ENCODE measurements at regions not wholly inside any gene's neighbourhood (a gene's known extent, or its start where the extent isn't known, plus 50 kb on each side); places are given as distances from the start of the nearest gene placed in this dataset.

GRCh38 chr10:28411136-28411460 is 108.2 kb upstream of the MPP7 start:
- Histone ChIP-seq H3K27me3 (replicated peaks; ENCODE audit: control insufficient read depth, insufficient read depth, low read length) (no peaks in the 10 kb centered on the region), H3K4me1 (no peaks in the 10 kb centered on the region), H3K4me3 (ENCODE audit: low read depth, low read length) (no peak overlapping the region), H3K9me3 (no peaks in the 10 kb centered on the region), H3K36me3 (ENCODE audit: control insufficient read depth, insufficient read depth, low read length) (no peaks in the 10 kb centered on the region)
- intact Hi-C loops (cut with micrococcal nuclease; ENCODE audit: unreplicated experiment), result no loop called here
- Mint-ChIP-seq H3K36me3 (ENCODE audit: insufficient read depth, unreplicated experiment) (no peaks in the 10 kb centered on the region), H3K4me1 (ENCODE audit: low read depth, unreplicated experiment) (peaks cover 17% of the 10 kb centered on the region), H3K9me3 (ENCODE audit: unreplicated experiment) (no peaks in the 10 kb centered on the region), H3K27ac (ENCODE audit: unreplicated experiment) (no peak overlapping the region), H3K4me3 (ENCODE audit: unreplicated experiment) (no peak overlapping the region), H3K27me3 (ENCODE audit: insufficient read depth, unreplicated experiment) (peaks cover 10% of the 10 kb centered on the region)
- no peak for DNase-seq
- CTCF ChIA-PET, result no interaction called here
- no peak for TF ChIP-seq CTCF (IDR thresholded peaks at IDR 0.05; ENCODE audit: insufficient read depth in 1 of 2, low read depth in 1 of 2, low read length in 1 of 2, severe bottlenecking in 1 of 2, unreplicated experiment in 1 of 2)
- POLR2A ChIA-PET, result no interaction called here
- no TSS peak for BruUV-seq (replicated peaks)

- Histone ChIP-seq H3K9me3 (no peaks in the 10 kb centered on the region), H3K27me3 (replicated peaks; ENCODE audit: control insufficient read depth, insufficient read depth, low read length) (no peaks in the 10 kb centered on the region), H3K4me1 (no peaks in the 10 kb centered on the region), H3K36me3 (ENCODE audit: control insufficient read depth, insufficient read depth, low read length) (no peaks in the 10 kb centered on the region), H3K4me3 (ENCODE audit: low read depth, low read length) (no peak overlapping the region)
- Mint-ChIP-seq H3K27me3 (ENCODE audit: insufficient read depth, unreplicated experiment) (peaks cover 10% of the 10 kb centered on the region), H3K4me3 (ENCODE audit: unreplicated experiment) (no peak overlapping the region), H3K9me3 (ENCODE audit: unreplicated experiment) (no peaks in the 10 kb centered on the region), H3K27ac (ENCODE audit: unreplicated experiment) (no peak overlapping the region), H3K4me1 (ENCODE audit: low read depth, unreplicated experiment) (peaks cover 17% of the 10 kb centered on the region), H3K36me3 (ENCODE audit: insufficient read depth, unreplicated experiment) (no peaks in the 10 kb centered on the region)
- peak in 1 of 2 experiments; percentile 23 for DNase-seq
- ChIA-PET POLR2A (interaction anchor here (0.6 kb wide), 1 partner anchor 766 kb away, joined by 4 read pairs; no protein-coding TSS in a partner anchor), CTCF (no interaction called here)
- TF ChIP-seq CTCF (IDR thresholded peaks at IDR 0.05; ENCODE audit: insufficient read depth in 1 of 2, low read depth in 1 of 2, low read length in 1 of 2, severe bottlenecking in 1 of 2, unreplicated experiment in 1 of 2), result no peak
- intact Hi-C loops (cut with micrococcal nuclease; ENCODE audit: unreplicated experiment), result no loop called here
- BruUV-seq (replicated peaks), result no TSS peak
These were observed 108.8 kb upstream of the MPP7 start for GRCh38 chr10:28411648-28412047.

DNA sequence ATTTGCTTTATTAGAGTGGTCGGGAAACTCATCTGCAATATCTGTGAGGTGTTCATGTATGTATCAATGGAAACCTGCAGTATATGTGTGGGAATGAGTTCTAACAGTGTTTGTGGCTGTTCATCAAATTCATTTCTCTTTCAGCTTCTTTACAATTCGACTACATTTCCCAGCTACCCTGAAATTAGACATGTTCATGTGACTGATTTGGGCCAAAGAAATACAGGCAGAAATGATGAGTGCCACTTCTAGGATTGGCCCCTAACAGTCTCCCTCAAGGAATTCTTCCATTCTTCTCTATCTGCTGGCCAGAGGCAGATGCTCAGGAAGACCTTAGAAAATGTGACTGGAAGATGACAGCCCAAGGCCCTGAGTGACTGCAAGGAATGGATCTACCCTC is 114.8 kb upstream of the WAC start:
- ChIA-PET POLR2A (no interaction called here), CTCF (no interaction called here)
- Mint-ChIP-seq H3K9me3 (ENCODE audit: unreplicated experiment) (no peaks in the 10 kb centered on the region), H3K4me1 (ENCODE audit: low read depth, unreplicated experiment) (no peaks in the 10 kb centered on the region), H3K4me3 (ENCODE audit: unreplicated experiment) (no peak overlapping the region), H3K36me3 (ENCODE audit: insufficient read depth, unreplicated experiment) (no peaks in the 10 kb centered on the region), H3K27ac (ENCODE audit: unreplicated experiment) (no peak overlapping the region), H3K27me3 (ENCODE audit: insufficient read depth, unreplicated experiment) (peaks cover 9% of the 10 kb centered on the region)
- intact Hi-C loops (cut with micrococcal nuclease; ENCODE audit: unreplicated experiment), result no loop called here
- no peak for DNase-seq
- TF ChIP-seq CTCF (IDR thresholded peaks at IDR 0.05; ENCODE audit: insufficient read depth in 1 of 2, low read depth in 1 of 2, low read length in 1 of 2, severe bottlenecking in 1 of 2, unreplicated experiment in 1 of 2), result no peak
- no TSS peak for BruUV-seq (replicated peaks)
- Histone ChIP-seq H3K4me3 (ENCODE audit: low read depth, low read length) (no peak overlapping the region), H3K27me3 (replicated peaks; ENCODE audit: control insufficient read depth, insufficient read depth, low read length) (no peaks in the 10 kb centered on the region), H3K9me3 (no peaks in the 10 kb centered on the region; the same call in 1 of the 2 replicates), H3K4me1 (no peaks in the 10 kb centered on the region), H3K36me3 (ENCODE audit: control insufficient read depth, insufficient read depth, low read length) (no peaks in the 10 kb centered on the region)

Measured in Caco-2 (cell line).